Right ventricle myocardium inferior (tissue), 1 donor: ENCODE measurements at regions not wholly inside any gene's neighbourhood (a gene's known extent, or its start where the extent isn't known, plus 50 kb on each side); places are given as distances from the start of the nearest gene placed in this dataset.
"Not testable (repeated sequence)": the region's sequence is repeated elsewhere in the genome, so short reads cannot be mapped to it uniquely, and the experiment has no call there.

Experiments used
- ATAC-seq: fragments of 200-7000 bp; cut with Tn5 transposase; one replicate; pipeline ENCODE4 v1.9.1; 2020; ENCODE audit warnings: mild to moderate bottlenecking, moderate library complexity
- DNase-seq: peaks from one replicate; pipeline ENCODE4 v3.0.0; 2021; ENCODE audit errors: missing footprints
- intact Hi-C: fragments of 100-400 bp; cut with DNase I; formaldehyde crosslinking; loops from one replicate; pipeline ENCODE4 v1.11.0; 2022
- donor health status: DM: no; HTN: yes; CAD: no; lungs with severe emphysema.

GRCh38 chr2:66202586-66202985 lies 232.3 kb upstream of the MEIS1 start:
- ATAC-seq (no peak), DNase-seq (no peak)
- intact Hi-C loops, result no loop called here

DNA sequence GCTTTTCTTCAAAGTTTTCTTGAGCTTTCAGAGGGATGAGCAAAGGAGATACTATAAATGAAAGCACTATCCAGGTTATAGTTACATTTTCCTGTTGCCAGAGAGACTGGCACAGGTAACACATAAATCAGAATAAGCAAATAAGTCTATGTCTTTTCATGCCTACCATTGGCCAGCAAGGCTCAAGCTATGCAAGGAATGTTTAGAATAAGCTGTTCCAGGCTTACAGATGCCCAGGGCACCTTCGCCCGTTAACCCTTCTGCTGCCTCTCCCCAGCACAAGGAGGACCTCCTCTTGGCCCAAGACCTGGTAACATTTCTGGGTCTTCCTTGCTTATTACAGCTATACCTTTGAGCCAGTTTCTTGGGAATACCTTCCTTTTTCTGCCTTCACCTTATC lies 233.7 kb upstream of the MEIS1 start:
- intact Hi-C loops, result no loop called here
- DNase-seq (no peak), ATAC-seq (no peak)

- ATAC-seq (no peak), DNase-seq (no peak)
- intact Hi-C loops, result no loop called here
These were observed 236.1 kb upstream of the MEIS1 start for GRCh38 chr2:66198873-66199272.

GRCh38 chr2:66192888-66193287 lies 242.0 kb upstream of the MEIS1 start:
- DNase-seq, result no peak
- intact Hi-C loops, result no loop called here
- ATAC-seq, result no peak

DNA sequence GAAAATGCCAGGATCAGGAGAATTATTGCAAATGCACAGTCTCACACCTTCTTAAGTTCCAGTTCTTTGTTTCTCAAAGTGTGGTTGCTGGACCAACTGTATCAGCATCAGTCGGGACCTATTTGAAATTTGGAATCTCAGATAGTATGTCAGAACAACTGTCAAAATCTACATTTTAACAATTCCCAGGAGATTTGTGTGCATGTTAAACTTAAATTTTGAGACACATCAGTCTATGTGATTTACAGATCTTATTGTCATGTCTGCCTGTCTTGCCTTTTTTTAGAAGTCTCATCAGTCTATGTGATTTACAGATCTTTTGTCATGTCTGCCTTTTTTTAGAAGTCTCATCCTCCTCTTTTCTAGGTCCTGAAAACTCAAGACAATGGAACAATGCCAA lies 243.6 kb upstream of the MEIS1 start:
- DNase-seq (no peak), ATAC-seq (no peak)
- intact Hi-C loops, result no loop called here

DNA sequence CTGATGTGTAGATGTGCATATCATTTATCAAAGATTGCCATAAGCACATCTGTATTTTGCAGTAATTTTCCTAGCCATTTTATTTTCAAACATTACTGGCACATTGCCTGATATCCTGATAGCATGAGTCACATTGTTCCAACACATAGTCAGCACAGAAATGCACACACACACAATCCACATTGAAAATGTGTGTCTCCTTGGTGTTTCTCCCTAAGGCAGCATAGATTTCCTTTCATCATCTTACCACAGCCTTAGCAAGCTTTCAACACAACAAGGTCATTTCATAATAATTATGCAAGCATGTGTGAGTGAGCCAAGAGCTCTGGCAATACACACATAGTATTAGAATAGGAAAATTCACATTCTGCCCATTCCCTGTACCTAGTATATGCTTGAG lies 245.4 kb upstream of the MEIS1 start:
- intact Hi-C loops, result no loop called here

GRCh38 chr2:66186537-66186936 lies 248.4 kb upstream of the MEIS1 start:
- DNase-seq (no peak), ATAC-seq (no peak)
- intact Hi-C loops, result no loop called here

More for the DNA sequence above, 245.4 kb upstream of the MEIS1 start:
- DNase-seq (no peak), ATAC-seq (peak; percentile 91)

DNA sequence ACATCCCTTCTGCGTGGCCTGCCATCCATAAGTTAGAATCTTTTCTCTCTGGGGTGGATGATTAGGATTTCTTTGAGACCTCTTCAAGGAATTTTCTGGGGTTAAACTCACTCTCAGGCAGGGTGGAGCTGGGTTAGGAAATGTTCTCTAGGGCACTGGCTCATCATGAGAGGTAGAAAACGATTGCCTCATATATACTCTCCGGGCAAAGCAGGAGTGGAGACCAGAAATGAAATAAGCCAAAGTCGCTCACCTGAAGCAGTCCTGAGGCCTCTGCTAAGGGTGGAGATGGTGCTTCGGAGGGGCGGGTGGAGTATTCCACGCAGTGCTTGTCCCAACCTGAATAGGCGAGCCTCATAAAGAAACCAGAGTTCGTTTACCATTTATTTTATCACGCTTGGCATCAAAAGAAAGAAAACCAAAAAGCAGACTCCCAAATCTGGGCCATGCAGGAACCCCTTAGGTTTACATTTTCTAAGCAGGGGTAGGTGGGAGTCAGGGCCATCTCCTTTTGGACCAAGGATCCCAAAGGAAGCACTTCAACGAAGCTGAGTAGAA lies 249.3 kb upstream of the MEIS1 start:
- ATAC-seq (no peak), DNase-seq (no peak)
- intact Hi-C loops, result no loop called here

DNA sequence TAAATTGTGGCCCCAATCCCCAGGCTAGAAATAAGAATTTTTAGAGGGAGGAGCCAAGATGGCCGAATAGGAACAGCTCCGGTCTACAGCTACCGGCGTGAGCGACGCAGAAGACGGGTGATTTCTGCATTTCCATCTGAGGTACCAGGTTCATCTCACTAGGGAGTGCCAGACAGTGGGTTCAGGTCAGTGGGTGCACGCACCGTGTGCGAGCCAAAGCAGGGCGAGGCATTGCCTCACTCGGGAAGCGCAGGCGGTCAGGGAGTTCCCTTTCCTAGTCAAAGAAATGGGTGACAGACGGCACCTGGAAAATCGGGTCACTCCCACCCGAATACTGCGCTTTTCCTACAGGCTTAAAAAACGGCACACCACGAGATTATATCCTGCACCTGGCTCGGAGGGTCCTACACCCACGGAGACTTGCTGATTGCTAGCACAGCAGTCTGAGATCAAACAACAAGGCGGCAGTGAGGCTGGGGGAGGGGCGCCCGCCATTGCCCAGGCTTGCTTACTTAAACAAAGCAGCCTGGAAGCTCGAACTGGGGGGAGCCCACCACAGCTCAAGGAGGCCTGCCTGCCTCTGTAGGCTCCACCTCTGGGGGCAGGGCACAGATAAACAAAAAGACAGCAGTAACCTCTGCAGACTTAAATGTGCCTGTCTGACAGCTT lies 257.7 kb upstream of the MEIS1 start:
- ATAC-seq, DNase-seq, intact Hi-C loops: not testable (repeated sequence)

- DNase-seq (no peak), ATAC-seq (no peak)
- intact Hi-C loops, result no loop called here
These were observed 260.4 kb upstream of the MEIS1 start for GRCh38 chr2:66174491-66174890.

DNA sequence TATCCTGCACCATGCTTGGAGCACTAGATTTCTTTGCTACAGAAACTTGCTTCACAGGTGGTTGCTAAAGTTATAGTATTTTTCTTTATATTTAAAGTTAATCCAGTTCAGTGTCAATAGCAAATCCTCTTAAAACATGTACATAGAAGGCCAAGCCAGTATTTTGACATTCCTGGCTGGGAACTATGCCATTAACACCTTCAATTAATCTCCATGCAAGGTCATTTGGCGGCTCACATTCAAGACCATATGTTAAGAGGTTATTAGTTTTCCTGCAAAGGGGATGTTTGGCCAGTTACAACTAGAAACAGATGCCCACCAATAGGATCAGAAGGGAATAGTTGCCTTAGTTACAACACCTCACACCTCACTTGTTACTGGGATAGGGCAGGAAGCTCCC lies 261.3 kb upstream of the MEIS1 start:
- intact Hi-C loops, result no loop called here
- ATAC-seq (no peak), DNase-seq (no peak)

GRCh38 chr2:66171530-66171929 lies 263.4 kb upstream of the MEIS1 start:
- ATAC-seq, result no peak
- DNase-seq, result no peak
- intact Hi-C loops, result no loop called here

GRCh38 chr2:66170744-66171330 lies 264.1 kb upstream of the MEIS1 start:
- DNase-seq (no peak), ATAC-seq (no peak)
- intact Hi-C loops, result no loop called here

GRCh38 chr2:66169076-66169475 lies 265.8 kb upstream of the MEIS1 start:
- intact Hi-C loops, result no loop called here
- ATAC-seq (no peak), DNase-seq (no peak)

- no peak for ATAC-seq
- no peak for DNase-seq
- intact Hi-C loops, result no loop called here
These were observed 270.5 kb upstream of the MEIS1 start for GRCh38 chr2:66164470-66164869.

DNA sequence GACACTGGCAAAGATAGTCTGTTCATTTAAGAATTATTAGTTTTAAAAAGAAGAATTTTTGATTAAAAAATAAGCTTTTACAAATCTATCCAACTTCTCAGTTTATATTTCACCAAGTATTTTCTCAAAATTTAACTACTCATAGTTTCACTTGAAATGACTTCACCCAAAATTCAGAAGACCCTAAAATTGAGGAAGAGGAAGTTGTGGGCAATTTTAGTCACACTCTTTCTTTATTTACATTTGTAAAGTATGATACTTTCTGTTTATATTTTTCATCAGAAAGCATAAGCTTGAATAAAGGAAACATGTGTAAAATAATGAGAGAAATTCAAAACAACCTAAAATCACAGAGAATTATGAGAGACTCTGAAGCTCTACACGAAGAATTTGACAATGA lies 278.8 kb upstream of the MEIS1 start:
- no peak for DNase-seq
- ATAC-seq, result no peak
- intact Hi-C loops, result no loop called here

DNA sequence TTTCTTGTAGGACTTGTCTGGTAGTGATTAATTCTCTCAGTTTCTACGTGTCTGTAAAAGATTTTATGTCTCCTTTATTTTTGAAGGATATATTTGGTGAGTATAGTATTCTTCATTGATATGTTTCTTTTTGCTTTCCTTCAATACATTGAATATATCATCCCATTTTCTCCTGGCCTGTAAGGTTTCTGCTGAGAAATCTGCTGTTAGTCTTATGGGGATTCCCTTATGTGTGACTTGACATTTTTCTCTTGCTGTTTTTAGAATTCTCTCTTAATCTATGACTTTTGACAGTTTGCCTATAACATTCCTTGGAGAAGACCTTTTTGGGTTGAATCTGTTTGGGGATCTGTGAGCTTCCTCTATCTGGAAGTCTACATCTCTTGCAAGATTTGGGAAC lies 281.0 kb upstream of the MEIS1 start:
- DNase-seq, result no peak
- intact Hi-C loops, result no loop called here
- ATAC-seq, result no peak

DNA sequence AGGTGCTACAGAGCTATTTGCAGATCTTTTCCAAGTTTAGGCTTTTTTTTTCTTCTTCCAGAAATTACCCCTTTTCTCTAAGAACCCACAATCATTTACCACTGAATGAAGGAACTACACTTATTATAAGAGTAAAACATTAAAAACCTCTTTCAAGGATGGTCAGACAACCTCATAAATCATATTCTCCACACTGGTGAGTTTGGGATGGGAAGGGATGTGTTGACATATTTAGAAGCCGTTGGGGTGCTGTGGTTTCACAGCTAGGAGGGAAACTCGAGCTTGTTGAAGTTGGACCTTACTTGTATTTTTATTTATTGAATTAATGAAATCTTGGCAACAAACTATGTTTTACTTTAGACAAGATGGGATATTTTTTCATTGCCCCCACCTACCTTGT lies 289.4 kb upstream of the MEIS1 start:
- intact Hi-C loops, result no loop called here
- no peak for ATAC-seq

DNA sequence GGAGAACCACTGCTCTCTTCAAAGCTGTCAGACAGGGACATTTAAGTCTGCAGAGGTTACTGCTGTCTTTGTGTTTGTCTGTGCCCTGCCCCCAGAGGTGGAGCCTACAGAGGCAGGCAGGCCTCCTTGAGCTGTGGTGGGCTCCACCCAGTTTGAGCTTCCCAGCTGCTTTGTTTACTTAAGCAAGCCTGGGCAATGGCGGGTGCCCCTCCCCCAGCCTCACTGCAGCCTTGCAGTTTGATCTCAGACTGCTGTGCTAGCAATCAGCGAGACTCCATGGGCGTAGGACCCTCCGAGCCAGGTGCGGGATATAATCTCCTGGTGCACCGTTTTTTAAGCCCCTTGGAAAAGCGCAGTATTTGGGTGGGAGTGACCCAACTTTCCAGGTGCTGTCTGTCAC lies 290.6 kb upstream of the MEIS1 start:
- DNase-seq, ATAC-seq, intact Hi-C loops: not testable (repeated sequence)

More for the DNA sequence above, 289.4 kb upstream of the MEIS1 start:
- no peak for DNase-seq

- intact Hi-C loops, result no loop called here
- DNase-seq (no peak), ATAC-seq (no peak)
These were observed 297.3 kb upstream of the MEIS1 start for GRCh38 chr2:66137606-66138130.
